ENCODE measurements at regions not wholly inside any gene's neighbourhood (a gene's known extent, or its start where the extent isn't known, plus 50 kb on each side); places are given as distances from the start of the nearest gene placed in this dataset.
"Not testable (repeated sequence)": the region's sequence is repeated elsewhere in the genome, so short reads cannot be mapped to it uniquely, and the experiment has no call there.

- DNase-seq, ATAC-seq: not testable (repeated sequence)
Observed at GRCh38 chr17:20681746-20682722, 102.5 kb downstream of the CDRT15L2 start.

GRCh38 chr17:20683651-20684229 is 104.2 kb downstream of the CDRT15L2 start:
- not testable (repeated sequence) for DNase-seq, ATAC-seq

GRCh38 chr17:20684975-20685374 is 105.5 kb downstream of the CDRT15L2 start:
- not testable (repeated sequence) for ATAC-seq, DNase-seq

GRCh38 chr17:20687584-20687983 is 108.1 kb downstream of the CDRT15L2 start:
- ATAC-seq, DNase-seq: not testable (repeated sequence)

GRCh38 chr17:20689170-20689749 is 109.7 kb downstream of the CDRT15L2 start:
- not testable (repeated sequence) for DNase-seq, ATAC-seq

- ATAC-seq, DNase-seq: not testable (repeated sequence)
Observed at GRCh38 chr17:20692706-20693105, 113.2 kb downstream of the CDRT15L2 start.

- not testable (repeated sequence) for DNase-seq, ATAC-seq
Observed at GRCh38 chr17:20695871-20696270, 116.3 kb downstream of the CDRT15L2 start.

- ATAC-seq = peak; percentile 75
- not testable (repeated sequence) for DNase-seq
Observed at GRCh38 chr17:20698463-20699206, 119.1 kb downstream of the CDRT15L2 start.

GRCh38 chr17:20700528-20700927 is 121.0 kb downstream of the CDRT15L2 start:
- not testable (repeated sequence) for DNase-seq, ATAC-seq

- ATAC-seq, DNase-seq: not testable (repeated sequence)
Observed at GRCh38 chr17:20701366-20701765, 121.8 kb downstream of the CDRT15L2 start.

GRCh38 chr17:20702692-20703091 is 123.2 kb downstream of the CDRT15L2 start:
- no peak for DNase-seq
- ATAC-seq = no peak

GRCh38 chr17:20703781-20704180 is 124.3 kb downstream of the CDRT15L2 start:
- DNase-seq = no peak
- ATAC-seq = no peak

GRCh38 chr17:20705186-20705585 is 125.7 kb downstream of the CDRT15L2 start:
- ATAC-seq, DNase-seq: not testable (repeated sequence)

GRCh38 chr17:20706751-20707373 is 127.3 kb downstream of the CDRT15L2 start:
- ATAC-seq = no peak
- DNase-seq = no peak

- not testable (repeated sequence) for DNase-seq, ATAC-seq
Observed at GRCh38 chr17:20708821-20709220, 129.3 kb downstream of the CDRT15L2 start.

GRCh38 chr17:20716481-20716880 is 137.0 kb downstream of the CDRT15L2 start:
- not testable (repeated sequence) for ATAC-seq, DNase-seq

- ATAC-seq = no peak
- no peak for DNase-seq
Observed at GRCh38 chr17:20721171-20721570, 141.6 kb downstream of the CDRT15L2 start.

- not testable (repeated sequence) for ATAC-seq
Observed at GRCh38 chr17:20724391-20724790, 144.9 kb downstream of the CDRT15L2 start.

GRCh38 chr17:20727201-20727600 is 147.7 kb downstream of the CDRT15L2 start:
- ATAC-seq, DNase-seq: not testable (repeated sequence)

More at GRCh38 chr17:20724391-20724790, 144.9 kb downstream of the CDRT15L2 start:
- not testable (repeated sequence) for DNase-seq

- ATAC-seq (no peak), DNase-seq (no peak)
Observed at GRCh38 chr17:20728181-20728580, 148.7 kb downstream of the CDRT15L2 start.

GRCh38 chr17:20731131-20731530 is 151.6 kb downstream of the CDRT15L2 start:
- ATAC-seq, DNase-seq: not testable (repeated sequence)

Measured in stimulated activated naive CD8-positive, alpha-beta T cell treated with anti-CD3 and anti-CD28 coated beads, Interleukin-15, Interleukin-2, amounts not matched to agents 100 U/mL and 50 U/mL, for 24 hours (primary cell).